Liver (tissue), 8 donors: ENCODE measurements at regions not wholly inside any gene's neighbourhood (a gene's known extent, or its start where the extent isn't known, plus 50 kb on each side); places are given as distances from the start of the nearest gene placed in this dataset.

Experiments used
- DNase-seq: peaks from one replicate; pipeline ENCODE4 v3.0.0-alpha.2; 2017; ENCODE audit warnings: low spot score
- H3K27ac ChIP-seq, 2 donors: one replicate each; pipeline ENCODE4 v1.7.0; 2013; ENCODE audit warnings: inconsistent platforms in 2 of 2, low read length in 2 of 2, control low read depth in 1 of 2, low read depth in 1 of 2, mild to moderate bottlenecking in 1 of 2
- H3K27me3 ChIP-seq, 4 donors: one replicate each; pipeline versions ENCODE4 v1.6.1 to v1.7.0; 2013; ENCODE audit warnings: low read length in 3 of 4, inconsistent platforms in 1 of 4, mild to moderate bottlenecking in 1 of 4, moderate library complexity in 1 of 4; ENCODE audit not compliant: control insufficient read depth in 4 of 4, insufficient read depth in 4 of 4
- H3K36me3 ChIP-seq, 4 donors: one replicate each; pipeline versions ENCODE4 v1.6.1 to v1.7.0; 2013; ENCODE audit warnings: low read length in 3 of 4, mild to moderate bottlenecking in 3 of 4, low read depth in 1 of 4, moderate library complexity in 1 of 4; ENCODE audit not compliant: control insufficient read depth in 4 of 4, insufficient read depth in 3 of 4
- H3K4me1 ChIP-seq, 4 donors: one replicate each; pipeline versions ENCODE4 v1.6.1 to v1.7.0; 2013; ENCODE audit warnings: low read length in 3 of 4, mild to moderate bottlenecking in 3 of 4, moderate library complexity in 1 of 4; ENCODE audit not compliant: control insufficient read depth in 4 of 4, insufficient read depth in 4 of 4
- H3K4me3 ChIP-seq, 3 donors: one replicate each; pipeline versions ENCODE4 v1.6.1 to v1.7.0; 2013; ENCODE audit warnings: low read length in 3 of 3, control low read depth in 1 of 3, low read depth in 1 of 3, mild to moderate bottlenecking in 1 of 3
- H3K9ac ChIP-seq, 2 donors: one replicate each; pipeline ENCODE4 v1.7.0; 2013; ENCODE audit warnings: low read length in 2 of 2, mild to moderate bottlenecking in 2 of 2, moderate library complexity in 2 of 2, control low read depth in 1 of 2, low read depth in 1 of 2
- H3K9me3 ChIP-seq, 4 donors: one replicate each; pipeline versions ENCODE4 v1.6.1 to v1.7.0; 2013; ENCODE audit warnings: low read length in 3 of 4; ENCODE audit not compliant: control insufficient read depth in 4 of 4
- ATF3 ChIP-seq: IDR thresholded peaks from 2 replicates; pipeline ENCODE4 v1.6.1; 2016; ENCODE audit warnings: antibody characterized with exemption
- CTCF ChIP-seq: fragments of 150-350 bp; IDR thresholded peaks from 2 replicates; pipeline ENCODE4 v1.5.1; 2017; ENCODE audit warnings: improper control_type of control experiment, low read depth, low read length; ENCODE audit not compliant: missing input control
- EGR1 ChIP-seq, 2 donors: IDR thresholded peaks; 2 replicates each; pipeline ENCODE4 v1.6.1; 2016 to 2018; ENCODE audit warnings: antibody characterized with exemption in 2 of 2, low read depth in 2 of 2
- FOXA1 ChIP-seq: IDR thresholded peaks from 2 replicates; pipeline ENCODE4 v1.6.1; 2016; ENCODE audit warnings: antibody characterized with exemption
- FOXA2 ChIP-seq: IDR thresholded peaks from 2 replicates; pipeline ENCODE4 v1.6.1; 2016; ENCODE audit warnings: antibody characterized with exemption
- GABPA ChIP-seq, 2 donors: IDR thresholded peaks in 1 of 2; conservative IDR thresholded peaks in 1 of 2; 2 replicates each; pipeline ENCODE4 v1.6.1; 2016; ENCODE audit warnings: antibody characterized with exemption in 2 of 2, mild to moderate bottlenecking in 1 of 2, moderate library complexity in 1 of 2
- HNF4A ChIP-seq, 2 donors: conservative IDR thresholded peaks; 2 replicates each; pipeline ENCODE4 v1.6.1; 2016; ENCODE audit warnings: antibody characterized with exemption in 2 of 2, mild to moderate bottlenecking in 2 of 2
- HNF4G ChIP-seq: IDR thresholded peaks from 2 replicates; pipeline ENCODE4 v1.6.1; 2016; ENCODE audit warnings: antibody characterized with exemption
- JUND ChIP-seq, 2 donors: IDR thresholded peaks; 2 replicates each; pipeline ENCODE4 v1.6.1; 2016; ENCODE audit warnings: antibody characterized with exemption in 2 of 2
- MAX ChIP-seq: IDR thresholded peaks from 2 replicates; pipeline ENCODE4 v1.6.1; 2016; ENCODE audit warnings: antibody characterized with exemption
- NR2F2 ChIP-seq: IDR thresholded peaks from 2 replicates; pipeline ENCODE4 v1.6.1; 2016; ENCODE audit warnings: antibody characterized with exemption
- RAD21 ChIP-seq, 2 donors: IDR thresholded peaks; 2 replicates each; pipeline ENCODE4 v1.6.1; 2016; ENCODE audit warnings: antibody characterized with exemption in 2 of 2, mild to moderate bottlenecking in 2 of 2
- RXRA ChIP-seq, 2 donors: IDR thresholded peaks; 2 replicates each; pipeline ENCODE4 v1.6.1; 2017 to 2018; ENCODE audit warnings: antibody characterized with exemption in 2 of 2, mild to moderate bottlenecking in 1 of 2
- SP1 ChIP-seq: IDR thresholded peaks from 2 replicates; pipeline ENCODE4 v1.6.1; 2018; ENCODE audit warnings: antibody characterized with exemption, mild to moderate bottlenecking
- TAF1 ChIP-seq: conservative IDR thresholded peaks from 2 replicates; pipeline ENCODE4 v1.6.1; 2016; ENCODE audit warnings: antibody characterized with exemption, mild to moderate bottlenecking
- YY1 ChIP-seq: IDR thresholded peaks from 2 replicates; pipeline ENCODE4 v1.6.1; 2016; ENCODE audit warnings: antibody characterized with exemption, mild to moderate bottlenecking
- WGBS: extraction: QIAGEN DNeasy Blood & Tissue Kit; methylation state at CpG from one replicate; pipeline ENCODE4 v1.1.7; 2013; 5-methylcytosine and 5-hydroxymethylcytosine counted together
- TF ChIP-seq, protein P1 (sequence below): IDR thresholded peaks from 2 replicates; pipeline ENCODE4 v1.6.1; 2016; ENCODE audit warnings: antibody characterized with exemption
- donor health status: healthy.
- donor health status: healthy.
- donor health status: healthy.
- donor health status: healthy.
- donor health status: healthy.

DNA sequence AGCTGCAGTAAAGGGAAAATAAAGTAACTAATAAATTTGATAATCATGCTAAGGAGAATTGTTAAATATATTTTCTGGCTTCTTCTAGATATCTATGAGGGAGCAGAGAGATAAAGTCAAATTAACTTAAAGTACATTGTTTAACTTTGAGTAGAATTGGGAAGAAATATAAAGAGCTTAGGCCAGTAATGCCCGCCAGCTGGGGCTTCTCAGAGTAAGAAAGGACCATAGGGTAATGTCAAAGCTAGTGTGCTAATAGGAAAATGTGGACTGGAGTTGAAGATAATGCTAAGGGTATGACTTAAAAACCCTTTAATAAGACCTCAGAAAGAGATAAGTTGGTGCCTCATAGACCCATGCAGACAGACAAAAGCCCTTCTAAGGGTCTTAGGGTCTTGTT lies 411.6 kb upstream of the ANO3 start:
- Histone ChIP-seq H3K27ac (no peak overlapping the region), H3K4me1 (no peaks in the 10 kb centered on the region), H3K9ac (no peak overlapping the region), H3K9me3 (no peaks in the 10 kb centered on the region), H3K36me3 (no peaks in the 10 kb centered on the region), H3K27me3 (no peaks in the 10 kb centered on the region), H3K4me3 (no peak overlapping the region)
- TF ChIP-seq ATF3 = no peak
- TF ChIP-seq YY1 = no peak
- TF ChIP-seq FOXA1 = no peak
- no peak for TF ChIP-seq HNF4A (conservative IDR thresholded peaks at IDR 0.05)
- no peak for TF ChIP-seq RAD21 (IDR thresholded peaks at IDR 0.05)
- WGBS = 64% methylated on average over 1 of the region's 1 CpG
- DNase-seq = no peak

DNA sequence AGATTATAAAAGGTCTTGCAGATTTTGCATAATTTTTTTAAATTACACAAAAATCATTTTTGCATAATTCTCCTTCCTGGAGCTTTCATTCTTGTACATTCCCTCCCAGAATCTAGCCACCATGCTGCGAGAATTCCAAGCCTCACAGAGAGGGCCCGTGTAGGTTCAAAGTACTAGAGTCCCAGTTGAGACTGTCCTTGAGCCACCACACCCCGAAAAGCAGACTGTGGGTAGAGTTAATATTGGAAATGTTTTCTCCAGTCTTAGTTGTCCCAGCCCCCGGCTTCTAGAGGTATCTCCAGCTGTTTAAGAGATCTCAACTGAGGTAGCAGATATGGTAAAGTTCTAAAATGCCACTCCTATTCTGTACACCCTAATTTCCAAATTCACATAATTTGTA lies 407.3 kb upstream of the ANO3 start:
- H3K9ac ChIP-seq = no peak overlapping the region
- no peaks in the 10 kb centered on the region for H3K36me3 ChIP-seq
- H3K4me3 ChIP-seq = no peak overlapping the region
- H3K27ac ChIP-seq = no peak overlapping the region
- H3K9me3 ChIP-seq = no peaks in the 10 kb centered on the region
- TF ChIP-seq CTCF (no peak), JUND (IDR thresholded peaks at IDR 0.05) (no peak), HNF4A (conservative IDR thresholded peaks at IDR 0.05) (no peak), TAF1 (no peak), FOXA1 (no peak), EGR1 (IDR thresholded peaks at IDR 0.05; ENCODE audit: low read depth in 2 of 2) (no peak), ATF3 (no peak), RXRA (IDR thresholded peaks at IDR 0.05) (no peak), GABPA (IDR thresholded peaks at IDR 0.05 in 1 of 2, conservative IDR thresholded peaks at IDR 0.05 in 1 of 2) (no peak), MAX (no peak), HNF4G (no peak), RAD21 (IDR thresholded peaks at IDR 0.05) (no peak), FOXA2 (no peak), NR2F2 (no peak), SP1 (no peak), YY1 (no peak)
- TF ChIP-seq, protein P1, sequence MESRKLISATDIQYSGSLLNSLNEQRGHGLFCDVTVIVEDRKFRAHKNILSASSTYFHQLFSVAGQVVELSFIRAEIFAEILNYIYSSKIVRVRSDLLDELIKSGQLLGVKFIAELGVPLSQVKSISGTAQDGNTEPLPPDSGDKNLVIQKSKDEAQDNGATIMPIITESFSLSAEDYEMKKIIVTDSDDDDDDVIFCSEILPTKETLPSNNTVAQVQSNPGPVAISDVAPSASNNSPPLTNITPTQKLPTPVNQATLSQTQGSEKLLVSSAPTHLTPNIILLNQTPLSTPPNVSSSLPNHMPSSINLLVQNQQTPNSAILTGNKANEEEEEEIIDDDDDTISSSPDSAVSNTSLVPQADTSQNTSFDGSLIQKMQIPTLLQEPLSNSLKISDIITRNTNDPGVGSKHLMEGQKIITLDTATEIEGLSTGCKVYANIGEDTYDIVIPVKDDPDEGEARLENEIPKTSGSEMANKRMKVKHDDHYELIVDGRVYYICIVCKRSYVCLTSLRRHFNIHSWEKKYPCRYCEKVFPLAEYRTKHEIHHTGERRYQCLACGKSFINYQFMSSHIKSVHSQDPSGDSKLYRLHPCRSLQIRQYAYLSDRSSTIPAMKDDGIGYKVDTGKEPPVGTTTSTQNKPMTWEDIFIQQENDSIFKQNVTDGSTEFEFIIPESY = no peak
- no peak for DNase-seq
- WGBS = 74% methylated on average over 4 of the region's 4 CpGs
- H3K27me3 ChIP-seq = no peaks in the 10 kb centered on the region
- no peaks in the 10 kb centered on the region for H3K4me1 ChIP-seq
